PC-9 (cell line): ENCODE measurements at regions not wholly inside any gene's neighbourhood (a gene's known extent, or its start where the extent isn't known, plus 50 kb on each side); places are given as distances from the start of the nearest gene placed in this dataset.
"Not testable (repeated sequence)": the region's sequence is repeated elsewhere in the genome, so short reads cannot be mapped to it uniquely, and the experiment has no call there.

Experiments
- BruUV-seq: library from RNA; stranded (reverse); fragments of 400-500 nt; replicated peaks from 2 replicates; lab custom pipeline; 2021; lab: Mats Ljungman, UMichigan
- CTCF ChIA-PET: fragments of 300-600 bp; sonication (Branson Sonifier 250); formaldehyde crosslinking; loops from one replicate; lab custom pipeline; 2022; ENCODE audit warnings: antibody characterized with exemption; lab: Charles Lee
- POLR2A ChIA-PET: fragments of 300-600 bp; sonication (Branson Sonifier 250); formaldehyde crosslinking; loops from one replicate; lab custom pipeline; 2022; ENCODE audit warnings: antibody characterized with exemption; ENCODE audit not compliant: unreplicated experiment; lab: Charles Lee
- DNase-seq, 2 experiments: peaks; one replicate each; pipeline versions ENCODE4 v3.0.0 to v3.0.0-alpha.2; 2015 to 2022; ENCODE audit warnings: mixed read lengths in 1 of 2
- H2AFZ ChIP-seq: fragments of 200-600 bp; sonication (generic); 2 replicates; pipeline ENCODE4 v1.8.1; 2017; ENCODE audit warnings: antibody characterized with exemption
- H3F3A ChIP-seq: fragments of 200-600 bp; sonication (generic); 2 replicates; pipeline ENCODE4 v1.8.1; 2017; ENCODE audit warnings: antibody characterized with exemption, mild to moderate bottlenecking, low read depth; ENCODE audit not compliant: insufficient read depth
- H3K27ac ChIP-seq: fragments of 200-600 bp; sonication (generic); 2 replicates; pipeline ENCODE4 v1.6.1; 2016; ENCODE audit warnings: mixed run types
- H3K27me3 ChIP-seq: fragments of 200-600 bp; sonication (generic); 2 replicates; pipeline ENCODE4 v1.6.1; 2016; ENCODE audit warnings: low read depth, mixed run types; ENCODE audit not compliant: insufficient read depth
- H3K36me3 ChIP-seq: fragments of 200-600 bp; sonication (generic); 2 replicates; pipeline ENCODE4 v1.6.1; 2016; ENCODE audit warnings: low read depth, mixed run types
- H3K4me1 ChIP-seq: fragments of 200-600 bp; sonication (generic); replicated peaks from 2 replicates; pipeline ENCODE4 v1.6.1; 2016; ENCODE audit warnings: mixed run types; ENCODE audit not compliant: insufficient read depth
- H3K4me2 ChIP-seq: fragments of 200-600 bp; sonication (generic); 2 replicates; pipeline ENCODE4 v1.6.1; 2017; ENCODE audit warnings: mixed run types
- H3K4me3 ChIP-seq: fragments of 200-600 bp; sonication (generic); 2 replicates; pipeline ENCODE4 v1.6.1; 2016; ENCODE audit warnings: mixed run types
- H3K79me2 ChIP-seq: fragments of 200-600 bp; sonication (generic); 2 replicates; pipeline ENCODE4 v1.6.1; 2017; ENCODE audit warnings: low read depth, mixed run types
- H3K9me2 ChIP-seq: fragments of 200-600 bp; sonication (generic); 2 replicates; pipeline ENCODE4 v1.8.1; 2017; ENCODE audit warnings: mild to moderate bottlenecking; ENCODE audit not compliant: insufficient read depth
- H3K9me3 ChIP-seq: fragments of 200-600 bp; sonication (generic); 2 replicates; pipeline ENCODE4 v1.8.1; 2016; ENCODE audit warnings: low read depth; ENCODE audit not compliant: insufficient read depth
- H4K20me1 ChIP-seq: fragments of 200-600 bp; sonication (generic); 2 replicates; pipeline ENCODE4 v1.8.1; 2017; ENCODE audit not compliant: insufficient read depth
- EZH2 ChIP-seq: fragments of 200-600 bp; sonication (generic); IDR thresholded peaks from 2 replicates; pipeline ENCODE4 v1.8.0; 2017; ENCODE audit warnings: antibody characterized with exemption, low read depth
- intact Hi-C: fragments of 100-400 bp; cut with micrococcal nuclease; formaldehyde crosslinking; loops from one replicate; pipeline ENCODE4 v1.10.0; 2022; ENCODE audit not compliant: unreplicated experiment
- TF ChIP-seq, protein P1 (sequence below): fragments of 200-600 bp; sonication (generic); conservative IDR thresholded peaks from 2 replicates; pipeline ENCODE4 v1.6.1; 2017; ENCODE audit warnings: mixed run types, antibody characterized with exemption, mild to moderate bottlenecking, moderate library complexity

DNA sequence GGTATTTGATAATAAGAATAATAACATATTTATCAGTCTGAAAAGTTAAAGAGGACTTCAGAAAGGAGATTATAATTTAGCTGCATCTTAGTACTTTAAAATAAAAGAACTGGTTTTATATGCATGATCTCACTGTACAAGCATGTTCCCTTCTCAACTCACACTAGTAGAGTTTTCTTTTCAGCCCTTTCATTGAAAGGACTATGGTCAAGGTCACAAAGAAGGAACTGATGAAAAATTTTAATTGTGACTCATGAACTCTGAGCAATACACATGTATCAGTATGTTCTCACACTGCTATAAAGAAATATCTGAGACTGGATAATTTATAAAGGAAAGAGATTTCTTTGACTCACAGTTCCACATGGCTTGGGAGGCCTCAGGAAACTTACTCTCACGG lies 73.7 kb upstream of the NDST4 start:
- Histone ChIP-seq H2AFZ (no peak overlapping the region), H3F3A (no peaks in the 10 kb centered on the region), H4K20me1 (no peaks in the 10 kb centered on the region), H3K9me3 (no peaks in the 10 kb centered on the region), H3K27me3 (no peaks in the 10 kb centered on the region), H3K9me2 (no peaks in the 10 kb centered on the region), H3K36me3 (no peaks in the 10 kb centered on the region), H3K4me1 (no peaks in the 10 kb centered on the region), H3K27ac (no peak overlapping the region), H3K4me3 (no peak overlapping the region), H3K4me2 (no peak overlapping the region), H3K79me2 (no peaks in the 10 kb centered on the region)
- ChIA-PET POLR2A (no interaction called here), CTCF (no interaction called here)
- intact Hi-C loops: no loop called here
- no peak for DNase-seq
- no peak for TF ChIP-seq EZH2
- TF ChIP-seq, protein P1, sequence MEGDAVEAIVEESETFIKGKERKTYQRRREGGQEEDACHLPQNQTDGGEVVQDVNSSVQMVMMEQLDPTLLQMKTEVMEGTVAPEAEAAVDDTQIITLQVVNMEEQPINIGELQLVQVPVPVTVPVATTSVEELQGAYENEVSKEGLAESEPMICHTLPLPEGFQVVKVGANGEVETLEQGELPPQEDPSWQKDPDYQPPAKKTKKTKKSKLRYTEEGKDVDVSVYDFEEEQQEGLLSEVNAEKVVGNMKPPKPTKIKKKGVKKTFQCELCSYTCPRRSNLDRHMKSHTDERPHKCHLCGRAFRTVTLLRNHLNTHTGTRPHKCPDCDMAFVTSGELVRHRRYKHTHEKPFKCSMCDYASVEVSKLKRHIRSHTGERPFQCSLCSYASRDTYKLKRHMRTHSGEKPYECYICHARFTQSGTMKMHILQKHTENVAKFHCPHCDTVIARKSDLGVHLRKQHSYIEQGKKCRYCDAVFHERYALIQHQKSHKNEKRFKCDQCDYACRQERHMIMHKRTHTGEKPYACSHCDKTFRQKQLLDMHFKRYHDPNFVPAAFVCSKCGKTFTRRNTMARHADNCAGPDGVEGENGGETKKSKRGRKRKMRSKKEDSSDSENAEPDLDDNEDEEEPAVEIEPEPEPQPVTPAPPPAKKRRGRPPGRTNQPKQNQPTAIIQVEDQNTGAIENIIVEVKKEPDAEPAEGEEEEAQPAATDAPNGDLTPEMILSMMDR: no peak
- BruUV-seq: no TSS peak

DNA sequence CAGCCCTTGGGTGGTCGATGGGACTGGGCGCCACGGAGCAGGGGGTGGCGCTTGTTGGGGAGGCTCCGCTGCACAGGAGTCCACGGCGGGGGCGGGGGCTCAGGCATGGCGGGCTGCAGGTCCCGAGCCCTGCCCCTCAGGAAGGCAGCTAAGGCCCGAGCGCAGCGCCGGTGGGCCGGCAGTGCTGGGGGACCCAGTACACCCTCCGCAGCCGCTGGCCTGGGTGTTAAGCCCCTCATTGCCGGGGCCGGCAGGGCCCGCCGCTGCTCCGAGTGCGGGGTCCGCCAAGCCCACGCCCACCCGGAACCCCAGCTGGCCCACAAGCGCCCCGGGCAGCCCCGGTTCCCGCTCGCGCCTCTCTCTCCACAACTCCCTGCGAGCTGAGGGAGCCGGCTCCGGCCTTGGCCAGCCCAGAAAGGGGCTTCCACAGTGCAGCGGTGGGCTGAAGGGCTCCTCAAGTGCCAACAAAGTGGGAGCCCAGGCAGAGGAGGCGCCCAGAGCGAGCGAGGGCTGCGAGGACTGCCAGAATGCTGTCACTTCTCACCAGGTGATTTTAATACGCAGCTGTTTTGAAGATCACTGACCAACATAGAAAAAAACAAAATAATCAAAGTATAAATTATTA lies 66.1 kb upstream of the NDST4 start:
- H2AFZ ChIP-seq, H3K4me1 ChIP-seq, DNase-seq, H3K4me2 ChIP-seq, H3K79me2 ChIP-seq, intact Hi-C loops, POLR2A ChIA-PET, H4K20me1 ChIP-seq, H3K36me3 ChIP-seq, H3K27ac ChIP-seq, CTCF ChIA-PET, H3F3A ChIP-seq, BruUV-seq, H3K9me3 ChIP-seq, H3K27me3 ChIP-seq, H3K4me3 ChIP-seq, H3K9me2 ChIP-seq: not testable (repeated sequence)

DNA sequence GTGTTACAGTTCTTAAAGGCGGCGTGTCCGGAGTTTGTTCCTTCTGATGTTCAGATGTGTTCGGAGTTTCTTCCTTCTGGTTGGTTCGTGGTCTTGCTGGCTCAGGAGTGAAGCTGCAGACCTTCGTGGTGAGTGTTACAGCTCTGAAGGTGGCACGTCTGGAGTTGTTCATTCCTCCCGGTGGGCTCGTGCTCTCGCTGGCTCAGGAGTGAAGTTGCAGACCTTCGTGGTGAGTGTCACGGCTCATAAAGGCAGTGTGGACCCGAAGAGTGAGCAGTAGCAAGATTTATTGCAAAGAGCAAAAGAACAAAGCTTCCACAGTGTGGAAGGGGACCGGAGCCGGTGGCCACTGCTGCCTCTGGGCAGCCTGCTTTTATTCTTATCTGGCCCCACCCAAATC lies 65.3 kb upstream of the NDST4 start:
- H3K9me2 ChIP-seq, H3F3A ChIP-seq, H2AFZ ChIP-seq, H3K4me1 ChIP-seq, H3K27me3 ChIP-seq, H3K36me3 ChIP-seq, BruUV-seq, H3K79me2 ChIP-seq, H4K20me1 ChIP-seq, H3K27ac ChIP-seq, POLR2A ChIA-PET, DNase-seq, intact Hi-C loops, H3K4me3 ChIP-seq, H3K4me2 ChIP-seq, H3K9me3 ChIP-seq, CTCF ChIA-PET: not testable (repeated sequence)

DNA sequence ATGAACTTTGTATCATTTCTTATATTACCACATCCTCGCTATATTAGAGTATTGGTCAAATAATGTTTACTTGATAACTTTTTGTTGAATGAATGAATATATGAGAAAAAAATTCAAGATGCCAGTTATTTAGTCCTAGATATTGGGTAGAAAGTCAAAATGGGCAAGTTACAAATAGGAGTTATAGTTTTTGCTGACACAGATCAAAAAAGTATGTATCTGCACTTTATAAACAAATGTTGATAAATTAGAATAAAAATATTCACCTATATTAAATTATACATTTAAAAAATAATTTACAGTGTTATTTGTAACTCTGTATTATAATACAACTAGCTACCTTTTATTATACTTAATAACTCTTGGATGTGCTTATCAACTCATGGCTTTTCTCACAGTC lies 57.8 kb upstream of the NDST4 start:
- H3K36me3 ChIP-seq: no peaks in the 10 kb centered on the region
- H2AFZ ChIP-seq: no peak overlapping the region
- no peaks in the 10 kb centered on the region for H4K20me1 ChIP-seq
- no peak for DNase-seq
- H3K4me2 ChIP-seq: no peak overlapping the region
- no peak overlapping the region for H3K27ac ChIP-seq
- intact Hi-C loops: no loop called here
- POLR2A ChIA-PET: no interaction called here
- no TSS peak for BruUV-seq
- no peaks in the 10 kb centered on the region for H3F3A ChIP-seq
- no peak overlapping the region for H3K4me3 ChIP-seq
- H3K4me1 ChIP-seq: no peaks in the 10 kb centered on the region
- CTCF ChIA-PET: no interaction called here
- TF ChIP-seq, protein P1: no peak
- no peak for TF ChIP-seq EZH2
- H3K9me2 ChIP-seq: no peaks in the 10 kb centered on the region
- no peaks in the 10 kb centered on the region for H3K27me3 ChIP-seq
- H3K79me2 ChIP-seq: no peaks in the 10 kb centered on the region
- H3K9me3 ChIP-seq: no peaks in the 10 kb centered on the region
